Upper lobe of left lung (tissue), 6 donors: ENCODE measurements at regions not wholly inside any gene's neighbourhood (a gene's known extent, or its start where the extent isn't known, plus 50 kb on each side); places are given as distances from the start of the nearest gene placed in this dataset.

Source experiments
- ATAC-seq, 2 donors: fragments of 200-7000 bp; cut with Tn5 transposase; one replicate each; pipeline ENCODE4 v1.9.1; 2022; ENCODE audit warnings: mild to moderate bottlenecking in 2 of 2, moderate library complexity in 2 of 2; ENCODE audit not compliant: low FRiP score in 2 of 2
- DNase-seq, 2 donors: peaks; one replicate each; pipeline ENCODE4 v3.0.0-alpha.2; 2019 to 2020
- H3K27ac ChIP-seq, 4 donors: fragments of 200-600 bp; sonication (generic); one replicate each; pipeline ENCODE4 v1.5.1; 2016 to 2019
- H3K27me3 ChIP-seq, 4 donors: fragments of 200-600 bp; sonication (generic); one replicate each; pipeline ENCODE4 v1.5.1; 2017 to 2019
- H3K36me3 ChIP-seq, 4 donors: fragments of 200-600 bp; sonication (generic); one replicate each; pipeline ENCODE4 v1.5.1; 2016 to 2019
- H3K4me1 ChIP-seq, 4 donors: fragments of 200-600 bp; sonication (generic); one replicate each; pipeline ENCODE4 v1.5.1; 2018 to 2019
- H3K4me3 ChIP-seq, 4 donors: fragments of 200-600 bp; sonication (generic); one replicate each; pipeline ENCODE4 v1.5.1; 2017 to 2019; ENCODE audit warnings: mild to moderate bottlenecking in 2 of 4, moderate library complexity in 1 of 4
- H3K9me3 ChIP-seq, 4 donors: fragments of 200-600 bp; sonication (generic); one replicate each; pipeline ENCODE4 v1.5.1; 2018 to 2019
- EP300 ChIP-seq, 4 donors: sonication (generic); formaldehyde crosslinking; IDR thresholded peaks; one replicate each; pipeline ENCODE4 v1.5.1; 2017; ENCODE audit warnings: antibody characterized with exemption in 4 of 4, control low read depth in 2 of 4
- POLR2A ChIP-seq, 4 donors: fragments of 450-650 bp; IDR thresholded peaks; one replicate each; pipeline ENCODE4 v1.5.1; 2016 to 2017; ENCODE audit warnings: antibody characterized with exemption in 4 of 4, mild to moderate bottlenecking in 2 of 4
- POLR2AphosphoS5 ChIP-seq, 2 donors: sonication (generic); formaldehyde crosslinking; IDR thresholded peaks; one replicate each; pipeline ENCODE4 v1.5.1; 2017; ENCODE audit warnings: antibody characterized with exemption in 2 of 2
- WGBS, 2 donors: methylation state at CpG; one replicate each; pipeline ENCODE4 v1.1.5; 2017 to 2018; 5-methylcytosine and 5-hydroxymethylcytosine counted together
- TF ChIP-seq, protein P1 (sequence below), 6 experiments: fragments of 450-650 bp in 4 of 6; fragments of 200-600 bp in 2 of 6; sonication (generic) in 2 of 6; IDR thresholded peaks; one replicate each; pipeline ENCODE4 v1.5.1; 2016 to 2019; ENCODE audit warnings: antibody characterized with exemption in 6 of 6
- donor health status: DM: no; HTN: no; CAD: no; lungs with moderate emphysema.
- donor health status: DM: no; HTN: yes; CAD: no; lungs with severe emphysema.

DNA sequence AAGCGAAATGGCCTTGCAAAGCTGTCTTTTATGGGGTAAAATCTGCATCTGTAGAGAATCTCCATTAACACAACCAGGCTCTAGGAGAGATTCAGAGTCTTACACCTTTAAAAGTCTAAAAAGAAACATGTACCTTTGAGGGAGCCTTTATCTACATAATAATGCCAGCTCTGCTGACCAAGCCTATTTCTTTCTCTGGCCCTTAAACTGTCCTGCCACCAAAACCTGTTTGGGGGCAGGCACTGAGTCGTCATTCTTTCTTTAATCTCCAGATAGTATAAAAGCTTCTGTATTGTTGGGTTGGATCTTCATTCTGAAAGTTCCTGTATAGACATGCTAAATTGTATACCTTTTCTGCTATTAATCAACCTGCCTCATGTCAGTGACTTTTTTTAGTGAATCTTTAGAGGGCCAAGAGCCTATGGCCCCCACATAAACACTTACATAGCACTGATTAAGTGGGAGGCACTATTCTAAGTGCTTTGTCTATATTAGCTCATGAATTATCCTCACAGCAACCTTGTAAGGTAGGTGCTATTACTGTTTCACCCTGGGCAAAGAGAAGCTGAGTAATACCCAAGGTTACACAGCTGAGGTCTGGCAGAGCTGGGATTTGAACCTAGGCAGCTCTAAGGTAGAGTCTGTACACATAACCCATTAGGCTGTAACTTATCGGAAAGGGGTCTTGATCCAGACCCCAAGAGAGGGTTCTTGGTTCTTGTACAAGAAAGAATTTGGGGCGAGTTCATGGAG is 232.3 kb upstream of the DTNBP1 start:
- no peak for DNase-seq
- H3K4me3 ChIP-seq = no peak overlapping the region
- no peak overlapping the region for H3K27ac ChIP-seq
- TF ChIP-seq POLR2AphosphoS5 (IDR thresholded peaks at IDR 0.05) = no peak
- H3K36me3 ChIP-seq = no peaks in the 10 kb centered on the region
- WGBS, 2 donors = 95 to 98% methylated on average over 4 of the region's 4 CpGs
- H3K4me1 ChIP-seq = peaks cover 8 to 15% (median 11%) of the 10 kb centered on the region in 4 donors
- ATAC-seq = no peak
- H3K9me3 ChIP-seq = peaks cover 0 to 5% (median 0%) of the 10 kb centered on the region in 4 donors
- H3K27me3 ChIP-seq = no peaks in the 10 kb centered on the region

DNA sequence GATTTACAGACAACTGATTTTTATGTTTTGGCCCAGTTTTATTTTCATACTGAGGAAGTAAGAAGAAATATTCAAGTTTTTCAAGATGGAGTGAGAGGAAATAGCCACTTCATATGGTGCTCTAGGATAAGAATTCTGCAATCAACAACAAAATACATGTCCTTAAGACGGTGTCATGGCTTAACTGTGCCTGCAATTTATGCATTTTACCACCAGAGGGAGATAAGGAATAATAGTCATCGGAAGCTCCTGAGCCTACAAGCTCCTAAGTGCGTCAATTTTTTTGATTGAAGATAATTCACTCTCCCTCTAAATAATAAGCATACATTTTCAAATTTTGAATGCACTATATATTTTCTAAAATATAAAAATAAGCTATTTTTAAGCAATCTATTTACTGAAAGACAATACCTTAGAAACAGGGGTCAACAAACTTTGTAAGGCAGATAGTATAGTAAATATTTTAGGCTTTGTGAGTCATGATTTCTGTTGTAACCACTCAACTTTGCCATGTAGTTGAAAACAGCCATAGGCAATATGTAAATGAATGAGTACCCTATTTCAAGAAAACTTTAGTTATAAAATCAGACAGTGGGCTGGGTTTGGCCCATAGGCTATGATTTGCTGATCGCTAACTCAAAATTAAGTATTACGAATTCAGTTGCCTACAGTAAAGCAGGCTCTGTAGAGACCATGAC is 230.9 kb upstream of the DTNBP1 start:
- ATAC-seq (no peak), DNase-seq (no peak)
- Histone ChIP-seq H3K36me3 (no peaks in the 10 kb centered on the region), H3K27ac (no peak overlapping the region), H3K4me3 (no peak overlapping the region), H3K4me1 (peaks cover 15 to 26% (median 20%) of the 10 kb centered on the region in 4 donors), H3K9me3 (peaks cover 0 to 5% (median 0%) of the 10 kb centered on the region in 4 donors), H3K27me3 (no peaks in the 10 kb centered on the region)
- TF ChIP-seq POLR2AphosphoS5 (IDR thresholded peaks at IDR 0.05) (no peak), EP300 (IDR thresholded peaks at IDR 0.05) (no peak), POLR2A (IDR thresholded peaks at IDR 0.05) (no peak)
- TF ChIP-seq, protein P1, sequence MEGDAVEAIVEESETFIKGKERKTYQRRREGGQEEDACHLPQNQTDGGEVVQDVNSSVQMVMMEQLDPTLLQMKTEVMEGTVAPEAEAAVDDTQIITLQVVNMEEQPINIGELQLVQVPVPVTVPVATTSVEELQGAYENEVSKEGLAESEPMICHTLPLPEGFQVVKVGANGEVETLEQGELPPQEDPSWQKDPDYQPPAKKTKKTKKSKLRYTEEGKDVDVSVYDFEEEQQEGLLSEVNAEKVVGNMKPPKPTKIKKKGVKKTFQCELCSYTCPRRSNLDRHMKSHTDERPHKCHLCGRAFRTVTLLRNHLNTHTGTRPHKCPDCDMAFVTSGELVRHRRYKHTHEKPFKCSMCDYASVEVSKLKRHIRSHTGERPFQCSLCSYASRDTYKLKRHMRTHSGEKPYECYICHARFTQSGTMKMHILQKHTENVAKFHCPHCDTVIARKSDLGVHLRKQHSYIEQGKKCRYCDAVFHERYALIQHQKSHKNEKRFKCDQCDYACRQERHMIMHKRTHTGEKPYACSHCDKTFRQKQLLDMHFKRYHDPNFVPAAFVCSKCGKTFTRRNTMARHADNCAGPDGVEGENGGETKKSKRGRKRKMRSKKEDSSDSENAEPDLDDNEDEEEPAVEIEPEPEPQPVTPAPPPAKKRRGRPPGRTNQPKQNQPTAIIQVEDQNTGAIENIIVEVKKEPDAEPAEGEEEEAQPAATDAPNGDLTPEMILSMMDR (IDR thresholded peaks at IDR 0.05) = peak in 3 of 6 experiments; percentile 19 to 34 (median 29)
- 72 to 74% methylated on average over 5 of the region's 5 CpGs for WGBS, 2 donors

DNA sequence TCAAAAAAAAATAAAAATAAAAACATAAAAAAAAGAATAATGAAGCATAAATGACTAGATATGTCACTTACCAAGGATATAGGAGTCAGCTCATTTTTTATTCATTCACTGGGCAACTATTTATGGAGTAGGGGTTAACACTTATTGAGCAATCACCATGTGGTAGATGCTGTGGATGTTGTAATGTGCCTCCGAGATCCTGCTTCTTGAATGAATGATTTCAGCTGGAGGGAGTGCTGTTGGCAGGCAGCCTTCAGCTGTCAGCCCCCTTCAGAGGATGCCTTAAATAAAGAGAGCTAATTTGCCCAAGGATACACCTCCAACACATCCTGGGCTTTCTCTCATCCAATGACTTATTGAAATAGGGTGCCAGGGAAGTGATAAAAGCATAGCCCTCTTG is 229.5 kb upstream of the DTNBP1 start:
- peaks cover 22 to 37% (median 31%) of the 10 kb centered on the region in 4 donors for H3K4me1 ChIP-seq
- DNase-seq = no peak
- ATAC-seq = no peak
- TF ChIP-seq, protein P1 (IDR thresholded peaks at IDR 0.05) = no peak
- TF ChIP-seq POLR2A (IDR thresholded peaks at IDR 0.05) (no peak), POLR2AphosphoS5 (IDR thresholded peaks at IDR 0.05) (peak; percentile 15 to 25), EP300 (IDR thresholded peaks at IDR 0.05) (peak in 1 of 4 donors; percentile 28)
- H3K27me3 ChIP-seq = no peaks in the 10 kb centered on the region
- WGBS, 2 donors = 29 to 34% methylated on average over 1 of the region's 1 CpG
- H3K9me3 ChIP-seq = peaks cover 0 to 5% (median 0%) of the 10 kb centered on the region in 4 donors
- H3K4me3 ChIP-seq = no peak overlapping the region
- H3K36me3 ChIP-seq = no peaks in the 10 kb centered on the region
- H3K27ac ChIP-seq = no peak overlapping the region

DNA sequence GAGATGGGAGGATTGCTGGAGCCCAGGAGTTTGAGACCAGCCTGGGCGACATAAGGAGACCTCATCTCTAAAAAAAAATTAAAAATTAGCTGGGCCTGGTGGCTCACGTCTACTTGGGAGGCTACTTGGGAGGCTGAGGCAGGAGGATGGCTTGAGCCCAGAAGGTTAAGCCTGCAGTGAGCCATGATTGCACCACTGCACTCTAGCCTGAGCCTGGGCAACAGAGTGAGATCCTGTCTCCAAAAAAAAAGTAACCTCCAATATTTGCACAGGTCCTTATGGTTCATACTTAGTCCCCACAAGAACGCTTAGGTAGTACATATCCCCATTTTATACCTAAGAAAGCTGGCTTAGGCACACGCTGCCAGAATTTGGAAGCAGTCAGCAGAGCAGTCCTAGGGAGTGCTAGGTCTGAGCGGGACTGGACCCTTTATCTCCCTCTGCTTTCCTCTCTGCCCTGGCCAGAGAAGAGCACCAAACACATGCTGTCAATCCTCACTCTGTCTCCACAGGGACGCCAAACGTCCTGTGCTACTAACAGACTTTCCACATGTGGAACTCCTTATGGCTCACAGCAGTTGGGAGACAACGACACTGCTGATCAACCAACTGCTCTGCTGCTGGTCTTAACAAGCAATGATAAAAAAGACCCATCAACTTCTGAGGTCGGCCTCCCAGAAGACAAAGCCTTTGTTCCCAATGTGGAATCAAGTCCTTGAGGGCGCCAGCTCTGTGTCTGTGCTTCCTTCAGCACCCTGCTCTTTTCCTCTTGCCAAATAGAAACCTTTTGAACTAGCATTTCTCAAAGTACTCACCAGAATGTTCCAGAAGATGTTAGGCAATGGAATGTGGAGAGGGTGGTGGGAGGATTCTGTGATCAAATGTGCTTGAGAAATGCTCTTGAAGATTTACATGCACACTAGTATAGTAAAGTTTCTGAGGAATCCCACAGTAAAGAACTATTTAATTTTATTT is 226.3 kb upstream of the DTNBP1 start:
- peak in 1 of 2 donors; percentile 31 for DNase-seq
- H3K27ac ChIP-seq = peak overlapping the region in 2 of 4 donors; percentile 3 to 63
- 77 to 81% methylated on average over 10 of the region's 10 CpGs for WGBS, 2 donors
- peaks cover 19 to 30% (median 28%) of the 10 kb centered on the region in 4 donors for H3K4me1 ChIP-seq
- no peaks in the 10 kb centered on the region for H3K27me3 ChIP-seq
- no peak overlapping the region for H3K4me3 ChIP-seq
- ATAC-seq = peak; percentile 27 to 50
- TF ChIP-seq POLR2A (IDR thresholded peaks at IDR 0.05) = no peak
- peak in 1 of 4 donors; percentile 54 for TF ChIP-seq EP300 (IDR thresholded peaks at IDR 0.05)
- H3K9me3 ChIP-seq = peaks cover 0 to 5% (median 0%) of the 10 kb centered on the region in 4 donors
- no peaks in the 10 kb centered on the region for H3K36me3 ChIP-seq

DNA sequence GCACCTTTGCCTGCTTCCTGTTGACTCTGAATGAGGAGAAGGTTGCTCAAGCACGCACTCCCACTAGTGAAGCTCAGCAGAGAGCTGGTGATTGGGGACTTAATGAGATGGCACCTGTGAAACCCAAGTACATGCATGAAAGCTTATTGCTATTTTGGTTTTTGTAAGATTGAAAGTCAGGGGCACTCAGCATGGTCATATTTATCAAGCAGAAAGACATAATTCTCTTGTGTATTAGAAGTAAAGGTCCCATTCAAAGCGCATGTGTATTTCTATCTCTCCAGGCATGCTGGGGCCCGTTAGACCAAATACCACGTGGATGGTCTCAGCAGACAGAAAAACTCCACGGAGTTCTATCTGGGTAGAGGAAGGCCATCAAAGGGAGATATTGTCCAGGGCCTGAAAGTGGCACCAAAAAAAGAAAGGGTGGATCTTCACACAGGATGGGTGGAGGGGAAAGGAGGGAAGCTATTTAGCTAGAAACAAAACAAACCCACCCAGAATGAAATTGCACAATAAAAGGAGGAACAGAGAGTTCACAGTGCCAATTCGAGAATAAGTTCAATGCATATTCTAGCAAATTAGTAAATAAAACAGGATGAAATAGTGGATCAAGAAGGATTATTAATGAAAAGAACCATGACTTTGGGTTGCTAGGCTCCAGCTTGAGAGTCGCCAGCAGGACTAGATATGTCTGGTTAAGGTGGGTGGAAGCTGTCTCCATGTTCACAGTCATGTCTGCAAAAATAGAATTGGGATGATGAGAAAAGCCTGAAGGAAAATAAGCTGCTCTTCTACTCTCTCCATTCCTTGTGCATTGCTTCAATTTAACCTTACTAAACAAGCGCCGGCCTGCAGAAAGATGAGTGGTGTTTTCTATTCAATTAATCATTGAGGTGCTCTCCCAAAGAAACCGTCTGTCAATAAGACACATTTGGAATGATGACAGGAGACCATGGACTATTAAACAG is 224.9 kb upstream of the DTNBP1 start:
- peak overlapping the region in 1 of 4 donors; percentile 63 for H3K27ac ChIP-seq
- H3K4me1 ChIP-seq = peaks cover 19 to 34% (median 28%) of the 10 kb centered on the region in 4 donors
- peak in 1 of 2 donors; percentile 28 for ATAC-seq
- DNase-seq = no peak
- no peaks in the 10 kb centered on the region for H3K36me3 ChIP-seq
- TF ChIP-seq EP300 (IDR thresholded peaks at IDR 0.05) (no peak), POLR2AphosphoS5 (IDR thresholded peaks at IDR 0.05) (no peak), POLR2A (IDR thresholded peaks at IDR 0.05) (no peak)
- TF ChIP-seq, protein P1 (IDR thresholded peaks at IDR 0.05) = no peak
- no peaks in the 10 kb centered on the region for H3K27me3 ChIP-seq
- WGBS, 2 donors = 65 to 70% methylated on average over 10 of the region's 10 CpGs
- H3K9me3 ChIP-seq = no peaks in the 10 kb centered on the region
- H3K4me3 ChIP-seq = no peak overlapping the region
